CD14-positive monocyte (primary cell): ENCODE measurements at regions not wholly inside any gene's neighbourhood (a gene's known extent, or its start where the extent isn't known, plus 50 kb on each side); places are given as distances from the start of the nearest gene placed in this dataset.

ENCODE experiments used
- DNase-seq, 3 donors: peaks; one replicate each; pipeline ENCODE4 v3.0.0-alpha.2; 2011 to 2022
- H2AFZ ChIP-seq: 2 replicates; pipeline ENCODE4 v1.6.0; 2012; ENCODE audit warnings: mild to moderate bottlenecking, low read depth, low read length, inconsistent platforms; ENCODE audit not compliant: insufficient read depth, poor library complexity, severe bottlenecking
- H3K27ac ChIP-seq, 2 donors: 1 replicate in 1 of 2; 2 replicates in 1 of 2; pipeline ENCODE4 v1.5.1; 2012 to 2013; ENCODE audit warnings: low read length in 2 of 2, control low read depth in 1 of 2, inconsistent platforms in 1 of 2, low read depth in 1 of 2, mild to moderate bottlenecking in 1 of 2
- H3K27me3 ChIP-seq, 2 donors: one replicate each; pipeline versions ENCODE4 v1.6.0 to v1.6.1; 2011 to 2013; ENCODE audit warnings: low read length in 2 of 2; ENCODE audit not compliant: control insufficient read depth in 2 of 2, insufficient read depth in 2 of 2
- H3K36me3 ChIP-seq, 2 donors: replicated peaks in 1 of 2; 1 replicate in 1 of 2; 2 replicates in 1 of 2; pipeline versions ENCODE4 v1.5.1 to v1.6.1; 2012 to 2013; ENCODE audit warnings: low read length in 2 of 2, control low read depth in 1 of 2, inconsistent platforms in 1 of 2, mild to moderate bottlenecking in 1 of 2; ENCODE audit not compliant: insufficient read depth in 2 of 2, control insufficient read depth in 1 of 2
- H3K4me1 ChIP-seq, 2 donors: 1 replicate in 1 of 2; 2 replicates in 1 of 2; pipeline versions ENCODE4 v1.5.1 to v1.6.1; 2012 to 2013; ENCODE audit warnings: low read length in 2 of 2, control low read depth in 1 of 2, inconsistent platforms in 1 of 2, mild to moderate bottlenecking in 1 of 2, moderate library complexity in 1 of 2; ENCODE audit not compliant: insufficient read depth in 2 of 2, control insufficient read depth in 1 of 2
- H3K4me2 ChIP-seq: replicated peaks from 2 replicates; pipeline ENCODE3; 2012; ENCODE audit warnings: low read length, moderate library complexity, mild to moderate bottlenecking; ENCODE audit not compliant: poor library complexity, severe bottlenecking; ENCODE audit errors: extremely low read depth
- H3K4me3 ChIP-seq, 3 experiments: fragments of 200-600 bp in 1 of 3; sonication (generic) in 1 of 3; replicated peaks in 1 of 3; 1 replicate in 2 of 3; 2 replicates in 1 of 3; pipeline ENCODE4 v1.5.1; 2011 to 2013; ENCODE audit warnings: low read length in 3 of 3, mild to moderate bottlenecking in 3 of 3, control low read depth in 2 of 3, low read depth in 2 of 3, inconsistent platforms in 1 of 3, moderate library complexity in 1 of 3
- H3K79me2 ChIP-seq: 2 replicates; pipeline ENCODE4 v1.6.0; 2012; ENCODE audit warnings: mild to moderate bottlenecking, control low read depth, inconsistent platforms, low read length, moderate library complexity; ENCODE audit not compliant: insufficient read depth
- H3K9ac ChIP-seq: 2 replicates; pipeline ENCODE4 v1.6.0; 2017; ENCODE audit warnings: low read length, mild to moderate bottlenecking; ENCODE audit not compliant: insufficient read depth, poor library complexity, severe bottlenecking
- H3K9me3 ChIP-seq, 2 donors: replicated peaks in 1 of 2; 1 replicate in 1 of 2; 2 replicates in 1 of 2; pipeline versions ENCODE4 v1.5.1 to v1.6.1; 2012 to 2013; ENCODE audit warnings: low read length in 2 of 2, control low read depth in 1 of 2; ENCODE audit not compliant: control insufficient read depth in 1 of 2, insufficient read depth in 1 of 2
- H4K20me1 ChIP-seq: 2 replicates; pipeline ENCODE4 v1.6.0; 2012; ENCODE audit warnings: mild to moderate bottlenecking, low read length, control low read depth, moderate library complexity; ENCODE audit not compliant: insufficient read depth
- H3K27ac Mint-ChIP-seq, 7 donors: one replicate each; pipeline ENCODE4 v1.8.0; 2020; ENCODE audit warnings: mild to moderate bottlenecking in 7 of 7, mixed read lengths in 7 of 7, moderate library complexity in 6 of 7, inconsistent platforms in 2 of 7
- H3K27me3 Mint-ChIP-seq, 3 donors: one replicate each; pipeline ENCODE4 v1.8.0; 2021 to 2022; ENCODE audit warnings: low read depth in 3 of 3, mild to moderate bottlenecking in 3 of 3, mixed read lengths in 3 of 3, moderate library complexity in 3 of 3, inconsistent platforms in 1 of 3
- H3K36me3 Mint-ChIP-seq, 2 donors: one replicate each; pipeline ENCODE4 v1.8.0; 2020; ENCODE audit warnings: mixed read lengths in 2 of 2, inconsistent platforms in 1 of 2, mild to moderate bottlenecking in 1 of 2
- H3K4me1 Mint-ChIP-seq: one replicate; pipeline ENCODE4 v1.8.0; 2020; ENCODE audit warnings: mild to moderate bottlenecking, mixed read lengths
- H3K4me3 Mint-ChIP-seq, 2 donors: one replicate each; pipeline ENCODE4 v1.8.0; 2020; ENCODE audit warnings: mild to moderate bottlenecking in 2 of 2, mixed read lengths in 2 of 2, moderate library complexity in 1 of 2
- H3K9me3 Mint-ChIP-seq, 7 donors: one replicate each; pipeline ENCODE4 v1.8.0; 2020 to 2022; ENCODE audit warnings: mixed read lengths in 7 of 7, mild to moderate bottlenecking in 6 of 7, moderate library complexity in 6 of 7, inconsistent platforms in 2 of 7
- CTCF ChIP-seq: fragments of 200-600 bp; IDR thresholded peaks from one replicate; pipeline ENCODE4 v1.8.0; 2022; ENCODE audit warnings: antibody characterized with exemption, mild to moderate bottlenecking
- WGBS: methylation state at CpG from one replicate; pipeline ENCODE4 v1.1.5; 2013; ENCODE audit warnings: missing lambda C conversion rate; ENCODE audit not compliant: insufficient coverage; 5-methylcytosine and 5-hydroxymethylcytosine counted together
- intact Hi-C, 2 donors: fragments of 100-400 bp; cut with micrococcal nuclease; formaldehyde crosslinking; loops; one replicate each; pipeline versions ENCODE4 v1.15.0 to v1.15.1; 2023

GRCh38 chr6:164114651-164115050 lies 700.1 kb downstream of the QKI start:
- TF ChIP-seq CTCF, result no peak
- WGBS, result 83% methylated on average over 2 of the region's 5 CpGs
- Histone ChIP-seq H3K27me3 (no peaks in the 10 kb centered on the region), H3K4me2 (no peak overlapping the region), H3K4me3 (no peak overlapping the region), H3K9me3 (peaks cover 0 to 6% of the 10 kb centered on the region in 2 donors), H2AFZ (no peak overlapping the region), H3K4me1 (peaks cover 3 to 4% of the 10 kb centered on the region in 2 donors), H3K36me3 (no peaks in the 10 kb centered on the region), H3K79me2 (no peaks in the 10 kb centered on the region), H4K20me1 (no peaks in the 10 kb centered on the region), H3K27ac (no peak overlapping the region), H3K9ac (no peak overlapping the region)
- Mint-ChIP-seq H3K27ac (no peak overlapping the region), H3K4me3 (no peak overlapping the region), H3K4me1 (peaks cover 6% of the 10 kb centered on the region), H3K36me3 (no peaks in the 10 kb centered on the region), H3K9me3 (peaks cover 0 to 23% (median 4%) of the 10 kb centered on the region in 7 donors), H3K27me3 (peaks cover 13 to 18% (median 14%) of the 10 kb centered on the region in 3 donors)
- intact Hi-C loops, result no loop called here
- DNase-seq, result no peak

GRCh38 chr6:164114051-164114450 lies 699.5 kb downstream of the QKI start:
- Histone ChIP-seq H3K27ac (no peak overlapping the region), H2AFZ (no peak overlapping the region), H3K4me2 (no peak overlapping the region), H3K27me3 (no peaks in the 10 kb centered on the region), H3K4me3 (no peak overlapping the region), H3K4me1 (peaks cover 9 to 10% of the 10 kb centered on the region in 2 donors), H3K79me2 (no peaks in the 10 kb centered on the region), H3K9ac (no peak overlapping the region), H3K9me3 (peaks cover 0 to 9% of the 10 kb centered on the region in 2 donors), H4K20me1 (no peaks in the 10 kb centered on the region), H3K36me3 (no peaks in the 10 kb centered on the region)
- Mint-ChIP-seq H3K36me3 (no peaks in the 10 kb centered on the region), H3K4me3 (no peak overlapping the region), H3K27ac (no peak overlapping the region), H3K27me3 (peaks cover 13 to 18% (median 14%) of the 10 kb centered on the region in 3 donors), H3K9me3 (peaks cover 0 to 27% (median 4%) of the 10 kb centered on the region in 7 donors), H3K4me1 (peaks cover 12% of the 10 kb centered on the region)
- intact Hi-C loops, result no loop called here
- DNase-seq, result no peak
- TF ChIP-seq CTCF, result no peak
- 82% methylated on average over 3 of the region's 4 CpGs for WGBS
